ENCODE measurements at regions not wholly inside any gene's neighbourhood (a gene's known extent, or its start where the extent isn't known, plus 50 kb on each side); places are given as distances from the start of the nearest gene placed in this dataset.

DNA sequence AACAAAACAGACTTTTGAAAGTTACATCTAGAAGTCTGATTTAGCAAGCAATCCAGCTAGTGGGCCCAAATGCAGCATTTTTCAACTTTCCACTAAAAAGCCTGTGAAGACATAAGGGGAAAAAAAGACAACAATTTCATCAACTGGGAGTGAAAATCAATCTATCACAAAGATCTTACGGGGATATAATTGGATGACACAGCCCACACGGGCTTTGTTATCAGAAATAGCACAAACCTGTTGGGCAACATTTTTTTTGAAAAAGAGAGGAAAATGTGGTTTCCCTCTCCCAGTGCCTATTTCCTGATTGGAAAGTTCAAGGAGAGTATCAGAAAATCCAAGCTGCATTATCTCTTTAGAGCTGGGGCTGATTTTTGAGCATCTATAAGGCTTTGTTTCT is 132.7 kb downstream of the EVA1A start:
- TF ChIP-seq, protein P1, sequence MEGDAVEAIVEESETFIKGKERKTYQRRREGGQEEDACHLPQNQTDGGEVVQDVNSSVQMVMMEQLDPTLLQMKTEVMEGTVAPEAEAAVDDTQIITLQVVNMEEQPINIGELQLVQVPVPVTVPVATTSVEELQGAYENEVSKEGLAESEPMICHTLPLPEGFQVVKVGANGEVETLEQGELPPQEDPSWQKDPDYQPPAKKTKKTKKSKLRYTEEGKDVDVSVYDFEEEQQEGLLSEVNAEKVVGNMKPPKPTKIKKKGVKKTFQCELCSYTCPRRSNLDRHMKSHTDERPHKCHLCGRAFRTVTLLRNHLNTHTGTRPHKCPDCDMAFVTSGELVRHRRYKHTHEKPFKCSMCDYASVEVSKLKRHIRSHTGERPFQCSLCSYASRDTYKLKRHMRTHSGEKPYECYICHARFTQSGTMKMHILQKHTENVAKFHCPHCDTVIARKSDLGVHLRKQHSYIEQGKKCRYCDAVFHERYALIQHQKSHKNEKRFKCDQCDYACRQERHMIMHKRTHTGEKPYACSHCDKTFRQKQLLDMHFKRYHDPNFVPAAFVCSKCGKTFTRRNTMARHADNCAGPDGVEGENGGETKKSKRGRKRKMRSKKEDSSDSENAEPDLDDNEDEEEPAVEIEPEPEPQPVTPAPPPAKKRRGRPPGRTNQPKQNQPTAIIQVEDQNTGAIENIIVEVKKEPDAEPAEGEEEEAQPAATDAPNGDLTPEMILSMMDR (IDR thresholded peaks at IDR 0.05 in 2 of 3, conservative IDR thresholded peaks at IDR 0.05 in 1 of 3; ENCODE audit: control insufficient read depth in 2 of 3, extremely low read depth in 1 of 3, insufficient read depth in 1 of 3, low read depth in 3 of 3, low read length in 3 of 3) = no peak
- TF ChIP-seq, protein P2, sequence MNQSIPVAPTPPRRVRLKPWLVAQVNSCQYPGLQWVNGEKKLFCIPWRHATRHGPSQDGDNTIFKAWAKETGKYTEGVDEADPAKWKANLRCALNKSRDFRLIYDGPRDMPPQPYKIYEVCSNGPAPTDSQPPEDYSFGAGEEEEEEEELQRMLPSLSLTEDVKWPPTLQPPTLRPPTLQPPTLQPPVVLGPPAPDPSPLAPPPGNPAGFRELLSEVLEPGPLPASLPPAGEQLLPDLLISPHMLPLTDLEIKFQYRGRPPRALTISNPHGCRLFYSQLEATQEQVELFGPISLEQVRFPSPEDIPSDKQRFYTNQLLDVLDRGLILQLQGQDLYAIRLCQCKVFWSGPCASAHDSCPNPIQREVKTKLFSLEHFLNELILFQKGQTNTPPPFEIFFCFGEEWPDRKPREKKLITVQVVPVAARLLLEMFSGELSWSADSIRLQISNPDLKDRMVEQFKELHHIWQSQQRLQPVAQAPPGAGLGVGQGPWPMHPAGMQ (IDR thresholded peaks at IDR 0.05; ENCODE audit: borderline replicate concordance) = no peak
- TF ChIP-seq CREB1 (IDR thresholded peaks at IDR 0.05; ENCODE audit: low read depth) = no peak
- no peak for TF ChIP-seq POLR2A (IDR thresholded peaks at IDR 0.05; ENCODE audit: low read depth, low read length)
- TF ChIP-seq, protein P3, sequence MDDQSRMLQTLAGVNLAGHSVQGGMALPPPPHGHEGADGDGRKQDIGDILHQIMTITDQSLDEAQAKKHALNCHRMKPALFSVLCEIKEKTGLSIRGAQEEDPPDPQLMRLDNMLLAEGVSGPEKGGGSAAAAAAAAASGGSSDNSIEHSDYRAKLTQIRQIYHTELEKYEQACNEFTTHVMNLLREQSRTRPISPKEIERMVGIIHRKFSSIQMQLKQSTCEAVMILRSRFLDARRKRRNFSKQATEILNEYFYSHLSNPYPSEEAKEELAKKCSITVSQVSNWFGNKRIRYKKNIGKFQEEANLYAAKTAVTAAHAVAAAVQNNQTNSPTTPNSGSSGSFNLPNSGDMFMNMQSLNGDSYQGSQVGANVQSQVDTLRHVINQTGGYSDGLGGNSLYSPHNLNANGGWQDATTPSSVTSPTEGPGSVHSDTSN (IDR thresholded peaks at IDR 0.05; ENCODE audit: insufficient replicate concordance, low read depth, low read length) = no peak
- TF ChIP-seq NFIC (IDR thresholded peaks at IDR 0.05; ENCODE audit: low read depth, low read length) = no peak
- TF ChIP-seq HDAC2 (IDR thresholded peaks at IDR 0.05) = no peak

All from GM12878 (cell line).